MM.1S (cell line): ENCODE measurements at regions not wholly inside any gene's neighbourhood (a gene's known extent, or its start where the extent isn't known, plus 50 kb on each side); places are given as distances from the start of the nearest gene placed in this dataset.
"Not testable (repeated sequence)": the region's sequence is repeated elsewhere in the genome, so short reads cannot be mapped to it uniquely, and the experiment has no call there.

Experiments
- DNase-seq: peaks from one replicate; pipeline ENCODE4 v3.0.0-alpha.2; 2015
- H2AFZ ChIP-seq: fragments of 300-600 bp; sonication (generic); 2 replicates; pipeline ENCODE4 v1.6.0; 2016; ENCODE audit warnings: antibody characterized with exemption, low read length
- H3F3A ChIP-seq: fragments of 300-600 bp; sonication (generic); 2 replicates; pipeline ENCODE4 v1.6.1; 2016; ENCODE audit warnings: mild to moderate bottlenecking, antibody characterized with exemption, low read length, moderate library complexity, mixed read lengths; ENCODE audit not compliant: insufficient read depth
- H3K27ac ChIP-seq: fragments of 300-600 bp; sonication (generic); 2 replicates; pipeline ENCODE4 v1.5.1; 2016; ENCODE audit warnings: mild to moderate bottlenecking, low read length
- H3K27me3 ChIP-seq: fragments of 300-600 bp; sonication (generic); replicated peaks from 2 replicates; pipeline ENCODE4 v1.6.0; 2016; ENCODE audit warnings: low read length; ENCODE audit not compliant: insufficient read depth
- H3K36me3 ChIP-seq: fragments of 300-600 bp; sonication (generic); replicated peaks from 2 replicates; pipeline ENCODE4 v1.6.1; 2016; ENCODE audit warnings: mild to moderate bottlenecking, low read length, mixed read lengths; ENCODE audit not compliant: insufficient read depth
- H3K4me1 ChIP-seq: fragments of 300-600 bp; sonication (generic); 2 replicates; pipeline ENCODE4 v1.6.1; 2016; ENCODE audit warnings: low read length, mixed read lengths
- H3K4me2 ChIP-seq: fragments of 300-600 bp; sonication (generic); 2 replicates; pipeline ENCODE4 v1.6.0; 2016; ENCODE audit warnings: low read depth, low read length
- H3K4me3 ChIP-seq: fragments of 300-600 bp; sonication (generic); 2 replicates; pipeline ENCODE4 v1.5.1; 2016; ENCODE audit warnings: low read length, mixed read lengths
- H3K79me2 ChIP-seq: fragments of 300-600 bp; sonication (generic); 2 replicates; pipeline ENCODE4 v1.6.1; 2016; ENCODE audit warnings: mixed run types, low read length, mixed read lengths
- H3K9ac ChIP-seq: fragments of 300-600 bp; sonication (generic); 2 replicates; pipeline ENCODE4 v1.6.1; 2016; ENCODE audit warnings: low read length, mixed read lengths
- H3K9me2 ChIP-seq: fragments of 300-600 bp; sonication (generic); replicated peaks from 2 replicates; pipeline ENCODE4 v1.6.1; 2016; ENCODE audit warnings: mild to moderate bottlenecking, low read length, mixed read lengths; ENCODE audit not compliant: insufficient read depth
- H3K9me3 ChIP-seq: fragments of 300-600 bp; sonication (generic); replicated peaks from 2 replicates; pipeline ENCODE4 v1.6.1; 2016; ENCODE audit warnings: mild to moderate bottlenecking, low read length, mixed read lengths; ENCODE audit not compliant: insufficient read depth
- H4K20me1 ChIP-seq: fragments of 300-600 bp; sonication (generic); 2 replicates; pipeline ENCODE4 v1.6.1; 2016; ENCODE audit warnings: mild to moderate bottlenecking, low read length, moderate library complexity, mixed read lengths; ENCODE audit not compliant: insufficient read depth
- EZH2 ChIP-seq: fragments of 300-600 bp; sonication (generic); optimal IDR thresholded peaks from 2 replicates; pipeline ENCODE3; 2017; ENCODE audit warnings: low read depth, mild to moderate bottlenecking, antibody characterized with exemption, low read length, mixed read lengths
- EZH2phosphoT487 ChIP-seq: fragments of 300-600 bp; sonication (generic); IDR thresholded peaks from 2 replicates; pipeline ENCODE4 v1.6.1; 2018; ENCODE audit warnings: antibody characterized with exemption, low read length
- TF ChIP-seq, protein P1 (sequence below): fragments of 300-600 bp; sonication (generic); IDR thresholded peaks from 2 replicates; pipeline ENCODE4 v1.5.1; 2016; ENCODE audit warnings: antibody characterized with exemption, low read length, mixed read lengths

DNA sequence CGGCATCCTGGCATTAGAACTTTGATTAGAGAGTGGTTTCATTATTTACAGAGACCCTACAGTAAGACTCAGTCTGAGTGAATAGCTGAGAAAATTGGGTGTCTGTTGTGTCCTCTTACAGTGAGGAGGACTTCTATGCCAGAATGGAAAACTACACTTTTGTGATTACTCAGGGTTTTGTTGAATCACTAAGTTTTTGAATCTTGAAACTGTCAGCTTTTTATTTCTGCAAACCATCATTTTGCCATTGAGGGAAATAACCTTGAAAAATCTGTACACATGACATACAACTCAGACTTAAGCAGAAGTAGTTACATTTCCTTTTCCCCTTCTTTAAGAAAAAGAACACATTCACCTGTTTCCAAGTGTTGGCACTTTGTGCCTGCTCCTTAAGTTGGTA is 117.6 kb upstream of the RASGEF1B start:
- H4K20me1 ChIP-seq: no peaks in the 10 kb centered on the region
- no peak overlapping the region for H3K4me3 ChIP-seq
- H3K27ac ChIP-seq: no peak overlapping the region
- no peaks in the 10 kb centered on the region for H3K9me2 ChIP-seq
- H3K36me3 ChIP-seq: no peaks in the 10 kb centered on the region
- H2AFZ ChIP-seq: no peak overlapping the region
- no peaks in the 10 kb centered on the region for H3K9me3 ChIP-seq
- TF ChIP-seq EZH2 (no peak), EZH2phosphoT487 (no peak)
- TF ChIP-seq, protein P1, sequence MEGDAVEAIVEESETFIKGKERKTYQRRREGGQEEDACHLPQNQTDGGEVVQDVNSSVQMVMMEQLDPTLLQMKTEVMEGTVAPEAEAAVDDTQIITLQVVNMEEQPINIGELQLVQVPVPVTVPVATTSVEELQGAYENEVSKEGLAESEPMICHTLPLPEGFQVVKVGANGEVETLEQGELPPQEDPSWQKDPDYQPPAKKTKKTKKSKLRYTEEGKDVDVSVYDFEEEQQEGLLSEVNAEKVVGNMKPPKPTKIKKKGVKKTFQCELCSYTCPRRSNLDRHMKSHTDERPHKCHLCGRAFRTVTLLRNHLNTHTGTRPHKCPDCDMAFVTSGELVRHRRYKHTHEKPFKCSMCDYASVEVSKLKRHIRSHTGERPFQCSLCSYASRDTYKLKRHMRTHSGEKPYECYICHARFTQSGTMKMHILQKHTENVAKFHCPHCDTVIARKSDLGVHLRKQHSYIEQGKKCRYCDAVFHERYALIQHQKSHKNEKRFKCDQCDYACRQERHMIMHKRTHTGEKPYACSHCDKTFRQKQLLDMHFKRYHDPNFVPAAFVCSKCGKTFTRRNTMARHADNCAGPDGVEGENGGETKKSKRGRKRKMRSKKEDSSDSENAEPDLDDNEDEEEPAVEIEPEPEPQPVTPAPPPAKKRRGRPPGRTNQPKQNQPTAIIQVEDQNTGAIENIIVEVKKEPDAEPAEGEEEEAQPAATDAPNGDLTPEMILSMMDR: no peak
- H3K27me3 ChIP-seq: no peaks in the 10 kb centered on the region
- no peak overlapping the region for H3K9ac ChIP-seq
- DNase-seq: no peak
- H3F3A ChIP-seq: no peaks in the 10 kb centered on the region
- H3K79me2 ChIP-seq: no peaks in the 10 kb centered on the region
- H3K4me1 ChIP-seq: peaks cover 3% of the 10 kb centered on the region; the same call in 1 of the 2 replicates
- no peak overlapping the region for H3K4me2 ChIP-seq

DNA sequence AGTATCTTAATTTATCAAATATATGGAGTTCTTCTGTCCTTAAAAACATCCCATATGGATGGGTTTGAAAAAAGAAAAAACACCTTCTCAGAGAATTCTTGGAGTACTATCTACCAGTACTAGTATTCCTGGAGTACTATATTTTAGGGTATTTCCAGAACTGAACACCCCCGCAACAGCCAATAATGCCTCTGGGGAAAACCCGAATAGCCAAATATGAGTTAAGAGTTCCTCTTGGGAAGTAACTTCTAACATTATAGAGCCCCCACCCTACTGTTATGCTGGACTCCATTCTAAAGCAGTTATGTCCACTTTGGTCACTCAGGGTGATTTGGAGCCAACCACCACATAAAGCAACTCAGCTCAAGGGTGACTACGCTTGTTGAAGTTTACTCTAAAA is 115.0 kb upstream of the RASGEF1B start:
- H3F3A ChIP-seq: no peaks in the 10 kb centered on the region
- H3K4me3 ChIP-seq: no peak overlapping the region
- no peak overlapping the region for H3K27ac ChIP-seq
- H3K4me1 ChIP-seq: 0 out of 2 replicates have a peak, but pooled peaks cover 2% of the 10 kb centered on the region
- no peak overlapping the region for H3K9ac ChIP-seq
- no peaks in the 10 kb centered on the region for H3K9me3 ChIP-seq
- no peaks in the 10 kb centered on the region for H4K20me1 ChIP-seq
- no peak overlapping the region for H2AFZ ChIP-seq
- DNase-seq: no peak
- H3K27me3 ChIP-seq: no peaks in the 10 kb centered on the region
- H3K4me2 ChIP-seq: no peak overlapping the region
- no peaks in the 10 kb centered on the region for H3K79me2 ChIP-seq
- no peaks in the 10 kb centered on the region for H3K36me3 ChIP-seq
- no peaks in the 10 kb centered on the region for H3K9me2 ChIP-seq
- TF ChIP-seq, protein P1: no peak
- TF ChIP-seq EZH2phosphoT487 (no peak), EZH2 (no peak)

DNA sequence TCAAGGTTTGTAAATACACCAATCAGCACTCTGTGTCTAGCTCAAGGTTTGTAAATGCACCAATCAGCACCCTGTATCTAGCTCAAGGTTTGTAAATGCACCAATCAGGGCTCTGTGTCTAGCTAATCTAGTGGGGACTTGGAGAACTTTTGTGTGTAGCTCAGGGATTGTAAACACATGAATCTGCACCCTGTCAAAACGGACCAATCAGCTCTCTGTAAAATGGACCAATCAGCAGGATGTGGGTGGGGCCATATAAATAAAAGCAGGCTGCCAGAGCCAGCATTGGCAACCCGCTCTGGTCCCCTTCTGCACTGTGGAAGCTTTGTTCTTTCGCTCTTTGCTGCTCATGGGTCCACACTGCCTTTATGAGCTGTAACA is 109.3 kb upstream of the RASGEF1B start:
- not testable (repeated sequence) for H3K9ac ChIP-seq, H3K9me3 ChIP-seq, H3K27ac ChIP-seq, H3F3A ChIP-seq, H3K36me3 ChIP-seq, H3K27me3 ChIP-seq, H3K79me2 ChIP-seq, H2AFZ ChIP-seq, H3K4me2 ChIP-seq, H4K20me1 ChIP-seq, H3K9me2 ChIP-seq, H3K4me1 ChIP-seq, H3K4me3 ChIP-seq, DNase-seq

DNA sequence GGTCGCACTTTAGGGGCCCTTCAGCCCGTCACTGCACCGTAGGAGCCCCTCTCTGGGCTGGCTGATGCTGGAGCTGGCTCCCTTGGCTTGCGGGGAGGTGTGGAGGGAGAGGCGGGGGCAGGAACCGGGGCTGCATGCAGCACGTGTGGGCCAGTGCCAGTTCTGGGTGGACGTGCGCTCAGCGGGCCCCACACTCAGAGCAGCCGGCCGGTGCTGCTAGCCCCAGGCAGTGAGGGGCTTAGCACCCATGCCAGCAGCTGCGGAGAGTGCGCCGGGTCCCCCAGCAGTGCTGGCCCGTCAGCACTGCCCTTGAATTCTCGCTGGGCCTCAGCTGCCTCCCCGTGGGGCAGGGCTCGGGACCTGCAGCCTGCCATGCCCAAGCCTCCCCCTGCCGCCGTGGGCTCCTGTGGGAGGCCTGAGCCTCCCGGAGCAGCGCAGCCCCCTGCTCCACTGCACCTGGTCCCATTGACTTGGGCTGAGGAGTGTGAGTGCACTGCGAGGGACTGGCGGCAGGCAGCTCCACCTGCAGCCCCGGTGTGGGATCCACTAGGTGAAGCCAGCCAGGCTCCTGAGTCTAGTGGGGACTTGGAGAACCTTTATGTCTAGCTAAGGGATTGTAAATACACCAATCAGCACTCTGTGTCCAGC is 108.8 kb upstream of the RASGEF1B start:
- Histone ChIP-seq H3K27me3 (no peaks in the 10 kb centered on the region), H3K27ac (no peak overlapping the region), H2AFZ (no peak overlapping the region), H3K4me1 (no peaks in the 10 kb centered on the region), H3K9me2 (no peaks in the 10 kb centered on the region), H3K4me2 (no peak overlapping the region), H3F3A (no peaks in the 10 kb centered on the region), H3K9me3 (no peaks in the 10 kb centered on the region), H4K20me1 (no peaks in the 10 kb centered on the region), H3K36me3 (no peaks in the 10 kb centered on the region), H3K9ac (no peak overlapping the region), H3K4me3 (no peak overlapping the region), H3K79me2 (no peaks in the 10 kb centered on the region)
- TF ChIP-seq EZH2phosphoT487 (no peak), EZH2 (no peak)
- TF ChIP-seq, protein P1: no peak
- no peak for DNase-seq
